ENCODE measurements at regions not wholly inside any gene's neighbourhood (a gene's known extent, or its start where the extent isn't known, plus 50 kb on each side); places are given as distances from the start of the nearest gene placed in this dataset.

- TF ChIP-seq, protein P1, sequence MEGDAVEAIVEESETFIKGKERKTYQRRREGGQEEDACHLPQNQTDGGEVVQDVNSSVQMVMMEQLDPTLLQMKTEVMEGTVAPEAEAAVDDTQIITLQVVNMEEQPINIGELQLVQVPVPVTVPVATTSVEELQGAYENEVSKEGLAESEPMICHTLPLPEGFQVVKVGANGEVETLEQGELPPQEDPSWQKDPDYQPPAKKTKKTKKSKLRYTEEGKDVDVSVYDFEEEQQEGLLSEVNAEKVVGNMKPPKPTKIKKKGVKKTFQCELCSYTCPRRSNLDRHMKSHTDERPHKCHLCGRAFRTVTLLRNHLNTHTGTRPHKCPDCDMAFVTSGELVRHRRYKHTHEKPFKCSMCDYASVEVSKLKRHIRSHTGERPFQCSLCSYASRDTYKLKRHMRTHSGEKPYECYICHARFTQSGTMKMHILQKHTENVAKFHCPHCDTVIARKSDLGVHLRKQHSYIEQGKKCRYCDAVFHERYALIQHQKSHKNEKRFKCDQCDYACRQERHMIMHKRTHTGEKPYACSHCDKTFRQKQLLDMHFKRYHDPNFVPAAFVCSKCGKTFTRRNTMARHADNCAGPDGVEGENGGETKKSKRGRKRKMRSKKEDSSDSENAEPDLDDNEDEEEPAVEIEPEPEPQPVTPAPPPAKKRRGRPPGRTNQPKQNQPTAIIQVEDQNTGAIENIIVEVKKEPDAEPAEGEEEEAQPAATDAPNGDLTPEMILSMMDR (conservative IDR thresholded peaks at IDR 0.05; ENCODE audit: low read length) = no peak
- TF ChIP-seq EZH2phosphoT487 (IDR thresholded peaks at IDR 0.05; ENCODE audit: borderline replicate concordance) = no peak
Observed at GRCh38 chr3:44021651-44022594, 219.8 kb upstream of the TOPAZ1 start.

Data from Loucy (cell line).